HCT116 (cell line): ENCODE measurements at regions not wholly inside any gene's neighbourhood (a gene's known extent, or its start where the extent isn't known, plus 50 kb on each side); places are given as distances from the start of the nearest gene placed in this dataset.

Source experiments
- ATAC-seq: fragments of 200-7000 bp; cut with Tn5 transposase; 2 replicates; pipeline ENCODE4 v1.9.1; 2020; ENCODE audit warnings: mild to moderate bottlenecking, moderate library complexity
- BruUV-seq: library from RNA; stranded (reverse); fragments of 400-500 nt; replicated peaks from 2 replicates; lab custom pipeline; 2021; lab: Mats Ljungman, UMichigan
- CTCF ChIA-PET: fragments of 300-600 bp; sonication (Branson Sonifier 250); formaldehyde crosslinking; loops from one replicate; lab custom pipeline; 2021; ENCODE audit warnings: antibody characterized with exemption; lab: Charles Lee
- POLR2A ChIA-PET: fragments of 300-600, 350-600 bp; sonication (Branson Sonifier 250); formaldehyde crosslinking; loops from one replicate; lab custom pipeline; 2021; ENCODE audit warnings: antibody characterized with exemption; lab: Charles Lee
- RAD21 ChIA-PET, 2 experiments: fragments of 300-600 bp; sonication (Branson Sonifier 250); formaldehyde crosslinking; loops; one replicate each; lab custom pipeline; 2023; ENCODE audit warnings: low total read pairs in 2 of 2; ENCODE audit not compliant: uncharacterized antibody in 2 of 2, unreplicated experiment in 2 of 2, low non-redundant PET in 1 of 2; lab: Charles Lee
- DNase-seq: peaks from one replicate; pipeline ENCODE4 v3.0.0-alpha.2; 2010; ENCODE audit warnings: low read depth, low spot score
- H2AFZ ChIP-seq: fragments of 200-600 bp; shearing (Covaris generic), sonication (generic); 2 replicates; pipeline ENCODE4 v1.6.1; 2017; ENCODE audit warnings: low read depth, mixed run types, mixed read lengths, antibody characterized with exemption, low read length; ENCODE audit not compliant: poor library complexity, severe bottlenecking
- H3K27ac ChIP-seq: 2 replicates; pipeline ENCODE4 v1.5.1; 2012; ENCODE audit warnings: low read depth, low read length
- H3K27me3 ChIP-seq: fragments of 200-600 bp; sonication (generic); 2 replicates; pipeline ENCODE4 v1.6.1; 2016; ENCODE audit warnings: mixed run types, low read length, mixed read lengths; ENCODE audit not compliant: insufficient read depth
- H3K36me3 ChIP-seq, 2 experiments: fragments of 200-500 bp in 1 of 2; fragments of 200-600 bp in 1 of 2; sonication (Bioruptor generic) in 1 of 2; sonication (generic) in 1 of 2; 2 replicates each; pipeline versions ENCODE4 v1.5.1 to v1.6.1; 2014 to 2016; ENCODE audit warnings: low read length in 2 of 2, inconsistent platforms in 1 of 2, mixed read lengths in 1 of 2, mixed run types in 1 of 2; ENCODE audit not compliant: insufficient read depth in 2 of 2, control insufficient read depth in 1 of 2
- H3K4me1 ChIP-seq, 2 experiments: fragments of 200-600 bp in 1 of 2; sonication (generic) in 1 of 2; 2 replicates each; pipeline versions ENCODE4 v1.5.1 to v1.6.1; 2012 to 2017; ENCODE audit warnings: low read length in 2 of 2, inconsistent platforms in 1 of 2, mild to moderate bottlenecking in 1 of 2, mixed read lengths in 1 of 2, mixed run types in 1 of 2, moderate library complexity in 1 of 2; ENCODE audit not compliant: insufficient read depth in 2 of 2, control insufficient read depth in 1 of 2
- H3K4me2 ChIP-seq: fragments of 200-600 bp; sonication (generic); 2 replicates; pipeline ENCODE4 v1.6.1; 2017; ENCODE audit warnings: mixed run types, low read length, mixed read lengths
- H3K4me3 ChIP-seq, 2 experiments: fragments of 200-600 bp in 1 of 2; sonication (generic) in 1 of 2; replicated peaks in 1 of 2; 2 replicates each; pipeline ENCODE4 v1.5.1; 2011 to 2016; ENCODE audit warnings: low read length in 2 of 2, control low read depth in 1 of 2, low read depth in 1 of 2, mild to moderate bottlenecking in 1 of 2, mixed read lengths in 1 of 2, mixed run types in 1 of 2
- H3K79me2 ChIP-seq: fragments of 200-600 bp; sonication (generic); 2 replicates; pipeline ENCODE4 v1.6.1; 2017; ENCODE audit warnings: mild to moderate bottlenecking, mixed run types, low read length, moderate library complexity, mixed read lengths; ENCODE audit not compliant: insufficient read depth
- H3K9ac ChIP-seq: fragments of 200-600 bp; sonication (generic); 2 replicates; pipeline ENCODE4 v1.6.1; 2016; ENCODE audit warnings: low read length, mixed read lengths
- H3K9me2 ChIP-seq: fragments of 200-600 bp; sonication (generic), shearing (Covaris generic); 2 replicates; pipeline ENCODE4 v1.6.1; 2017; ENCODE audit warnings: mixed run types, mild to moderate bottlenecking, moderate library complexity; ENCODE audit not compliant: insufficient read depth
- H3K9me3 ChIP-seq, 2 experiments: fragments of 200-500 bp in 1 of 2; fragments of 200-600 bp in 1 of 2; sonication (Bioruptor generic) in 1 of 2; sonication (generic) in 1 of 2; 2 replicates each; pipeline ENCODE4 v1.6.1; 2014 to 2017; ENCODE audit warnings: low read length in 2 of 2, mixed read lengths in 2 of 2, inconsistent platforms in 1 of 2, low read depth in 1 of 2, mild to moderate bottlenecking in 1 of 2, mixed run types in 1 of 2, moderate library complexity in 1 of 2; ENCODE audit not compliant: control insufficient read depth in 1 of 2, insufficient read depth in 1 of 2
- H4K20me1 ChIP-seq: fragments of 200-600 bp; sonication (generic), shearing (Covaris generic); 2 replicates; pipeline ENCODE4 v1.6.1; 2017; ENCODE audit warnings: mixed run types, mild to moderate bottlenecking, moderate library complexity; ENCODE audit not compliant: insufficient read depth
- CEBPB ChIP-seq: IDR thresholded peaks from 2 replicates; pipeline ENCODE4 v1.6.1; 2012; ENCODE audit warnings: low read depth
- CTCF ChIP-seq, 3 experiments: fragments of 200-600 bp in 1 of 3; sonication (generic) in 1 of 3; IDR thresholded peaks in 2 of 3; conservative IDR thresholded peaks in 1 of 3; 2 replicates each; pipeline ENCODE4 v1.5.1; 2012 to 2017; ENCODE audit warnings: low read depth in 2 of 3, low read length in 2 of 3, antibody characterized with exemption in 1 of 3, borderline replicate concordance in 1 of 3, control low read depth in 1 of 3, mild to moderate bottlenecking in 1 of 3, mixed read lengths in 1 of 3, mixed run types in 1 of 3, moderate library complexity in 1 of 3; ENCODE audit not compliant: insufficient read depth in 1 of 3
- EGR1 ChIP-seq: IDR thresholded peaks from 2 replicates; pipeline ENCODE4 v1.6.1; 2012; ENCODE audit warnings: low read depth
- ELF1 ChIP-seq: IDR thresholded peaks from 2 replicates; pipeline ENCODE4 v1.6.1; 2012; ENCODE audit warnings: low read depth, borderline replicate concordance
- EZH2 ChIP-seq: fragments of 200-600 bp; sonication (generic); IDR thresholded peaks from 2 replicates; pipeline ENCODE4 v1.6.1; 2017; ENCODE audit warnings: antibody characterized with exemption, mixed run types
- JUND ChIP-seq: IDR thresholded peaks from 2 replicates; pipeline ENCODE4 v1.6.1; 2012
- POLR2A ChIP-seq: IDR thresholded peaks from 2 replicates; pipeline ENCODE4 v1.7.0; 2011; ENCODE audit warnings: borderline replicate concordance; ENCODE audit not compliant: insufficient read depth, insufficient read length; ENCODE audit errors: extremely low read depth
- REST ChIP-seq: IDR thresholded peaks from 2 replicates; pipeline ENCODE4 v1.6.1; 2012; ENCODE audit warnings: low read depth
- YY1 ChIP-seq: IDR thresholded peaks from 2 replicates; pipeline ENCODE4 v1.6.1; 2011; ENCODE audit warnings: low read length, low read depth, moderate library complexity, mild to moderate bottlenecking; ENCODE audit not compliant: insufficient replicate concordance; ENCODE audit errors: extremely low read depth
- ZBTB33 ChIP-seq: IDR thresholded peaks from 2 replicates; pipeline ENCODE4 v1.6.1; 2011; ENCODE audit warnings: mild to moderate bottlenecking, low read length, moderate library complexity; ENCODE audit not compliant: insufficient replicate concordance; ENCODE audit errors: extremely low read depth
- ZFX ChIP-seq: fragments of 450-650 bp; IDR thresholded peaks from 2 replicates; pipeline ENCODE4 v1.6.1; 2017
- ZNF274 ChIP-seq: fragments of 200-500 bp; sonication (Bioruptor generic); IDR thresholded peaks from 2 replicates; pipeline ENCODE4 v1.6.1; 2014; ENCODE audit warnings: mild to moderate bottlenecking, low read depth, low read length, inconsistent platforms
- intact Hi-C: fragments of 100-400 bp; cut with micrococcal nuclease; formaldehyde crosslinking; loops from 2 replicates; pipeline ENCODE4 v1.10.0; 2022
- TF ChIP-seq, protein P1 (sequence below): IDR thresholded peaks from 2 replicates; pipeline ENCODE4 v1.6.1; 2012

GRCh38 chr1:191595170-191595569 is 563.1 kb upstream of the RGS18 start:
- H3K9me3 ChIP-seq = no peaks in the 10 kb centered on the region
- no peaks in the 10 kb centered on the region for H3K36me3 ChIP-seq
- ATAC-seq (no peak), DNase-seq (no peak)
- no peaks in the 10 kb centered on the region for H3K9me2 ChIP-seq
- no peaks in the 10 kb centered on the region for H3K79me2 ChIP-seq
- ChIA-PET POLR2A (no interaction called here), RAD21 (no interaction called here), CTCF (interaction anchor here (0.5 kb wide), 1 partner anchor 1630 kb away, joined by 3 read pairs; no protein-coding TSS in a partner anchor)
- no peak overlapping the region for H3K27ac ChIP-seq
- H3K4me3 ChIP-seq = no peak overlapping the region
- intact Hi-C loops = no loop called here
- H4K20me1 ChIP-seq = no peaks in the 10 kb centered on the region
- BruUV-seq = no TSS peak
- no peak for TF ChIP-seq YY1
- no peak for TF ChIP-seq CEBPB
- TF ChIP-seq, protein P1, sequence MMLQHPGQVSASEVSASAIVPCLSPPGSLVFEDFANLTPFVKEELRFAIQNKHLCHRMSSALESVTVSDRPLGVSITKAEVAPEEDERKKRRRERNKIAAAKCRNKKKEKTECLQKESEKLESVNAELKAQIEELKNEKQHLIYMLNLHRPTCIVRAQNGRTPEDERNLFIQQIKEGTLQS = no peak
- no peak for TF ChIP-seq ELF1
- no peak for TF ChIP-seq CTCF (IDR thresholded peaks at IDR 0.05 in 2 of 3, conservative IDR thresholded peaks at IDR 0.05 in 1 of 3; ENCODE audit: borderline replicate concordance in 1 of 3, insufficient read depth in 1 of 3, low read depth in 2 of 3, low read length in 2 of 3)
- TF ChIP-seq ZNF274 = no peak
- TF ChIP-seq ZBTB33 = no peak
- TF ChIP-seq JUND = no peak
- no peak for TF ChIP-seq EZH2
- TF ChIP-seq EGR1 = no peak
- TF ChIP-seq POLR2A = no peak
- TF ChIP-seq ZFX = no peak
- TF ChIP-seq REST = no peak
- no peak overlapping the region for H2AFZ ChIP-seq
- no peak overlapping the region for H3K9ac ChIP-seq
- H3K27me3 ChIP-seq = no peaks in the 10 kb centered on the region
- no peak overlapping the region for H3K4me2 ChIP-seq
- H3K4me1 ChIP-seq = no peaks in the 10 kb centered on the region
